Sigmoid colon (tissue), 4 donors: ENCODE measurements at regions not wholly inside any gene's neighbourhood (a gene's known extent, or its start where the extent isn't known, plus 50 kb on each side); places are given as distances from the start of the nearest gene placed in this dataset.

Experiments used
- EP300 ChIP-seq, 4 donors: sonication (generic); formaldehyde crosslinking; IDR thresholded peaks; one replicate each; pipeline ENCODE4 v1.6.1; 2017; ENCODE audit warnings: antibody characterized with exemption in 4 of 4
- POLR2A ChIP-seq, 2 donors: fragments of 450-650 bp; IDR thresholded peaks; one replicate each; pipeline ENCODE4 v1.6.1; 2016; ENCODE audit warnings: antibody characterized with exemption in 2 of 2, mild to moderate bottlenecking in 2 of 2, moderate library complexity in 2 of 2
- POLR2AphosphoS5 ChIP-seq, 4 donors: sonication (generic); formaldehyde crosslinking; IDR thresholded peaks; one replicate each; pipeline ENCODE4 v1.6.1; 2017; ENCODE audit warnings: antibody characterized with exemption in 4 of 4
- TF ChIP-seq, protein P1 (sequence below), 4 experiments: fragments of 450-650 bp in 3 of 4; fragments of 200-600 bp in 1 of 4; IDR thresholded peaks; one replicate each; pipeline ENCODE4 v1.5.1; 2016 to 2019; ENCODE audit warnings: antibody characterized with exemption in 4 of 4, mild to moderate bottlenecking in 3 of 4, moderate library complexity in 2 of 4

DNA sequence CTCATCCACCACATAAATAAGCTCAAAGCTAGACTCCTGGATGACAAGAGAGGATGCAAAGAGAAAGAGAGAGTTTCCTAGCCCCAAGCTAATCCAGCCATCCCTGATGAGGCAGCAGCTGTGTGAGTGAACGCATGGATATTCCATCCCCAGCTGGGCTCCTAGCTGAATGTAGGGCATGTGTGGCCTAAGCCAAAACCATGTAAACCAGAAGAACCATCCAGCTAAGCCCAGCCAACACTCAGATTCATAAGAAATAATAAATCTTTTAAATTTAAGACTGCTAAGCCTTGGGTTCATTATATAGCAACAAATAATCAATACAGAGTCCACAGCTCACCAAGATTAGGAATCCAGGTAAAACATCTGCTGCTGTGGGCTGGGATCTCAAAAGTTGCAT is 94.3 kb downstream of the TNFAIP2 start:
- no peak for TF ChIP-seq POLR2A (IDR thresholded peaks at IDR 0.05)
- TF ChIP-seq EP300 (IDR thresholded peaks at IDR 0.05), result no peak
- TF ChIP-seq, protein P1, sequence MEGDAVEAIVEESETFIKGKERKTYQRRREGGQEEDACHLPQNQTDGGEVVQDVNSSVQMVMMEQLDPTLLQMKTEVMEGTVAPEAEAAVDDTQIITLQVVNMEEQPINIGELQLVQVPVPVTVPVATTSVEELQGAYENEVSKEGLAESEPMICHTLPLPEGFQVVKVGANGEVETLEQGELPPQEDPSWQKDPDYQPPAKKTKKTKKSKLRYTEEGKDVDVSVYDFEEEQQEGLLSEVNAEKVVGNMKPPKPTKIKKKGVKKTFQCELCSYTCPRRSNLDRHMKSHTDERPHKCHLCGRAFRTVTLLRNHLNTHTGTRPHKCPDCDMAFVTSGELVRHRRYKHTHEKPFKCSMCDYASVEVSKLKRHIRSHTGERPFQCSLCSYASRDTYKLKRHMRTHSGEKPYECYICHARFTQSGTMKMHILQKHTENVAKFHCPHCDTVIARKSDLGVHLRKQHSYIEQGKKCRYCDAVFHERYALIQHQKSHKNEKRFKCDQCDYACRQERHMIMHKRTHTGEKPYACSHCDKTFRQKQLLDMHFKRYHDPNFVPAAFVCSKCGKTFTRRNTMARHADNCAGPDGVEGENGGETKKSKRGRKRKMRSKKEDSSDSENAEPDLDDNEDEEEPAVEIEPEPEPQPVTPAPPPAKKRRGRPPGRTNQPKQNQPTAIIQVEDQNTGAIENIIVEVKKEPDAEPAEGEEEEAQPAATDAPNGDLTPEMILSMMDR (IDR thresholded peaks at IDR 0.05), result no peak
- TF ChIP-seq POLR2AphosphoS5 (IDR thresholded peaks at IDR 0.05), result no peak
